Mesendoderm (in vitro differentiated cells): ENCODE measurements at regions not wholly inside any gene's neighbourhood (a gene's known extent, or its start where the extent isn't known, plus 50 kb on each side); places are given as distances from the start of the nearest gene placed in this dataset.
"Not testable (repeated sequence)": the region's sequence is repeated elsewhere in the genome, so short reads cannot be mapped to it uniquely, and the experiment has no call there.

ENCODE experiments used
- DNase-seq: peaks from one replicate; pipeline ENCODE4 v3.0.0; 2013
- H2AK5ac ChIP-seq: 2 replicates; pipeline ENCODE4 v1.6.1; 2013; ENCODE audit warnings: low read length, inconsistent platforms
- H2BK120ac ChIP-seq: 2 replicates; pipeline ENCODE4 v1.6.1; 2013; ENCODE audit warnings: low read depth, mild to moderate bottlenecking, low read length, moderate library complexity, mixed read lengths
- H2BK15ac ChIP-seq: replicated peaks from 2 replicates; pipeline ENCODE4 v1.6.1; 2013; ENCODE audit warnings: low read depth, mild to moderate bottlenecking, moderate library complexity
- H2BK5ac ChIP-seq: 2 replicates; pipeline ENCODE4 v1.6.1; 2013; ENCODE audit warnings: low read length, inconsistent platforms
- H3K18ac ChIP-seq: 2 replicates; pipeline ENCODE4 v1.6.1; 2013; ENCODE audit warnings: mild to moderate bottlenecking, low read length, mixed read lengths
- H3K23ac ChIP-seq: one replicate; pipeline ENCODE4 v1.6.1; 2013; ENCODE audit warnings: low read length
- H3K27ac ChIP-seq: 2 replicates; pipeline ENCODE4 v1.5.1; 2013; ENCODE audit warnings: low read depth, mild to moderate bottlenecking, inconsistent platforms, low read length, moderate library complexity
- H3K27me3 ChIP-seq: 2 replicates; pipeline ENCODE4 v1.6.1; 2013; ENCODE audit warnings: low read length, control low read depth, mild to moderate bottlenecking, inconsistent platforms; ENCODE audit not compliant: insufficient read depth, poor library complexity
- H3K36me3 ChIP-seq: 2 replicates; pipeline ENCODE4 v1.6.1; 2013; ENCODE audit warnings: low read length, inconsistent platforms; ENCODE audit not compliant: control insufficient read depth, insufficient read depth
- H3K4ac ChIP-seq: one replicate; pipeline ENCODE4 v1.6.1; 2013; ENCODE audit warnings: low read depth, mild to moderate bottlenecking, low read length, moderate library complexity
- H3K4me1 ChIP-seq: 2 replicates; pipeline ENCODE4 v1.6.1; 2013; ENCODE audit warnings: low read depth, low read length, inconsistent platforms; ENCODE audit not compliant: control insufficient read depth
- H3K4me2 ChIP-seq: 2 replicates; pipeline ENCODE4 v1.6.1; 2013; ENCODE audit warnings: low read length
- H3K4me3 ChIP-seq: 2 replicates; pipeline ENCODE4 v1.5.1; 2013; ENCODE audit warnings: mild to moderate bottlenecking, low read length
- H3K56ac ChIP-seq: one replicate; pipeline ENCODE4 v1.6.1; 2013; ENCODE audit warnings: low read length
- H3K79me1 ChIP-seq: 2 replicates; pipeline ENCODE4 v1.6.1; 2013; ENCODE audit warnings: low read length, inconsistent platforms
- H3K79me2 ChIP-seq: 2 replicates; pipeline ENCODE4 v1.6.1; 2013; ENCODE audit warnings: mild to moderate bottlenecking, low read length; ENCODE audit not compliant: control insufficient read depth, insufficient read depth
- H3K9ac ChIP-seq: 2 replicates; pipeline ENCODE4 v1.6.1; 2013; ENCODE audit warnings: low read length, inconsistent platforms
- H4K5ac ChIP-seq: one replicate; pipeline ENCODE4 v1.6.1; 2013; ENCODE audit warnings: low read length
- H4K8ac ChIP-seq: one replicate; pipeline ENCODE4 v1.6.1; 2013; ENCODE audit warnings: low read depth, mild to moderate bottlenecking, control low read depth, low read length, moderate library complexity
- WGBS: extraction: QIAGEN DNeasy Blood & Tissue Kit; methylation state at CpG from one replicate; pipeline ENCODE4 v1.1.7; 2013; ENCODE audit warnings: low lambda C conversion rate, missing lambda C conversion rate; ENCODE audit not compliant: insufficient coverage; ENCODE audit errors: extremely low coverage; 5-methylcytosine and 5-hydroxymethylcytosine counted together

DNA sequence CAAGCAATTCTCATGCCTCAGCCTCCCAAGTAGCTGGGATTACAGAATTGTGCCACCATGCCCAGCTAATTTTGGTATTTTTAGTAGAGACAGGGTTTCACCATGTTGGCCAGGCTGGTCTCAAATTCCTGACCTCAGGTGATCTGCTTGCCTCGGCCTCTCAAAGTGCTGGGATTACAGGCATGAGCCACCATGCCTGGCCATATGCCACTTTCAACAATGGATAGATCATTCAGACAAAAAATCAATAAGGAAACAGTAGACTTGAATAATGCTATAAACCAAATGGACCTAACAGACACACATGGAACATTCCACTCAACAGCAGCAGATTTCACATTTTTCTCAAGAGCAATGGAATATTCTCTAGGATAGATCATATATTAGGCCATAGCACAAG, 50.5 kb upstream of the RALGPS2 start:
- not testable (repeated sequence) for H3K79me2 ChIP-seq, H3K9ac ChIP-seq, H2AK5ac ChIP-seq, H2BK15ac ChIP-seq, H4K8ac ChIP-seq, H3K4me1 ChIP-seq, H2BK5ac ChIP-seq, H3K4me2 ChIP-seq, H2BK120ac ChIP-seq, H3K18ac ChIP-seq, H4K5ac ChIP-seq, H3K4me3 ChIP-seq, H3K36me3 ChIP-seq, H3K56ac ChIP-seq, H3K79me1 ChIP-seq, H3K27ac ChIP-seq, H3K27me3 ChIP-seq, H3K23ac ChIP-seq, H3K4ac ChIP-seq, DNase-seq
- WGBS = no CpG with 5 or more reads among the region's 1 CpG
